A549 (cell line): ENCODE measurements at regions not wholly inside any gene's neighbourhood (a gene's known extent, or its start where the extent isn't known, plus 50 kb on each side); places are given as distances from the start of the nearest gene placed in this dataset.

Source experiments
- ATAC-seq, 2 experiments: fragments of 200-7000 bp in 1 of 2; fragments of >200 bp in 1 of 2; cut with Nextera tagmentation in 1 of 2; cut with Tn5 transposase in 1 of 2; 3 replicates each; pipeline versions ENCODE4 v1.8.0 to v1.9.1; 2018 to 2020; ENCODE audit warnings: mild to moderate bottlenecking in 1 of 2, moderate library complexity in 1 of 2
- CTCF ChIA-PET: fragments of 300-600 bp; sonication (Branson Sonifier 250); formaldehyde crosslinking; extraction: SDS; loops from one replicate; lab custom pipeline; 2021; ENCODE audit warnings: antibody characterized with exemption, inconsistent platforms; lab: Yijun Ruan, JAX
- POLR2A ChIA-PET: fragments of 350-600 bp; formaldehyde crosslinking; extraction: SDS; loops from one replicate; lab custom pipeline; 2021; ENCODE audit warnings: antibody characterized with exemption, inconsistent platforms; lab: Yijun Ruan, JAX
- DNase-seq, 2 experiments: peaks; one replicate each; pipeline versions ENCODE4 v3.0.0 to v3.0.0-alpha.2; 2011 to 2016; ENCODE audit warnings: low read depth in 1 of 2, low spot score in 1 of 2
- FAIRE-seq: peaks from 2 replicates; lab custom pipeline; 2011; peaks lifted over from hg19 to GRCh38; lab: Jason Lieb, UNC
- H3K27ac ChIP-seq, 2 experiments: fragments of >200 bp; sonication (Bioruptor Twin); formaldehyde crosslinking; 3 replicates each; pipeline ENCODE4 v1.5.1; 2016 to 2017
- H3K4me1 ChIP-seq: fragments of >200 bp; sonication (Bioruptor Twin); formaldehyde crosslinking; 3 replicates; pipeline ENCODE4 v1.6.1; 2016
- H3K4me2 ChIP-seq: fragments of >200 bp; sonication (Bioruptor Twin); formaldehyde crosslinking; 3 replicates; pipeline ENCODE4 v1.6.1; 2016
- H3K4me3 ChIP-seq: fragments of >200 bp; sonication (Bioruptor Twin); formaldehyde crosslinking; 3 replicates; pipeline ENCODE4 v1.5.1; 2016
- H3K9me3 ChIP-seq: fragments of >200 bp; sonication (Bioruptor Twin); formaldehyde crosslinking; 3 replicates; pipeline ENCODE4 v1.6.1; 2016
- BHLHE40 ChIP-seq: IDR thresholded peaks from 2 replicates; pipeline ENCODE4 v1.6.1; 2012; ENCODE audit warnings: low read depth, low read length, inconsistent platforms
- CBX8 ChIP-seq: fragments of 200-600 bp; sonication (generic); IDR thresholded peaks from 2 replicates; pipeline ENCODE4 v1.6.1; 2016
- CEBPB ChIP-seq, 2 experiments: fragments of >200 bp in 1 of 2; sonication (Bioruptor Twin) in 1 of 2; formaldehyde crosslinking in 1 of 2; IDR thresholded peaks; 2 replicates each; pipeline ENCODE4 v1.6.1; 2012 to 2016
- CHD2 ChIP-seq: fragments of 150-350 bp; IDR thresholded peaks from 2 replicates; pipeline ENCODE4 v1.6.1; 2014; ENCODE audit warnings: low read length; ENCODE audit not compliant: partially characterized antibody
- EHF ChIP-seq: fragments of 250-450 bp; sonication (Bioruptor Pico); IDR thresholded peaks from 2 replicates; pipeline ENCODE4 v1.5.0; 2020; ENCODE audit warnings: mild to moderate bottlenecking
- EHMT2 ChIP-seq: fragments of 200-600 bp; sonication (generic); IDR thresholded peaks from 2 replicates; pipeline ENCODE4 v1.6.1; 2016; ENCODE audit warnings: antibody characterized with exemption, low read depth, mild to moderate bottlenecking, moderate library complexity
- FOSL2 ChIP-seq, 2 experiments: fragments of 450-650 bp in 1 of 2; fragments of >200 bp in 1 of 2; sonication (Bioruptor Twin) in 1 of 2; formaldehyde crosslinking; IDR thresholded peaks; 2 replicates each; pipeline versions ENCODE4 v1.5.0 to v1.6.1; 2016 to 2020; ENCODE audit warnings: mild to moderate bottlenecking in 1 of 2, moderate library complexity in 1 of 2
- FOXS1 ChIP-seq: fragments of 250-450 bp; sonication (Bioruptor Pico); IDR thresholded peaks from 2 replicates; pipeline ENCODE4 v1.5.0; 2020; ENCODE audit warnings: mild to moderate bottlenecking, moderate library complexity
- HEYL ChIP-seq: fragments of 250-450 bp; sonication (Bioruptor Pico); IDR thresholded peaks from 2 replicates; pipeline ENCODE4 v1.8.0; 2021; ENCODE audit warnings: mild to moderate bottlenecking, moderate library complexity
- HOXB13 ChIP-seq: fragments of 250-450 bp; sonication (Bioruptor Pico); IDR thresholded peaks from 2 replicates; pipeline ENCODE4 v1.5.0; 2020; ENCODE audit warnings: low read depth, mild to moderate bottlenecking, moderate library complexity
- HOXB5 ChIP-seq: fragments of 250-450 bp; sonication (Bioruptor Pico); IDR thresholded peaks from 2 replicates; pipeline ENCODE4 v1.5.0; 2020; ENCODE audit warnings: mild to moderate bottlenecking, moderate library complexity
- NR3C1 ChIP-seq: fragments of >200 bp; sonication (Bioruptor Twin); formaldehyde crosslinking; IDR thresholded peaks from 3 replicates; pipeline ENCODE4 v1.6.1; 2017
- PHF8 ChIP-seq: fragments of 200-600 bp; sonication (generic); IDR thresholded peaks from 2 replicates; pipeline ENCODE4 v1.6.1; 2016; ENCODE audit warnings: low read depth, mild to moderate bottlenecking, antibody characterized with exemption, moderate library complexity, borderline replicate concordance
- POLR2A ChIP-seq: IDR thresholded peaks from 2 replicates; pipeline ENCODE4 v1.6.1; 2012; ENCODE audit warnings: mild to moderate bottlenecking, low read length
- POLR2AphosphoS2 ChIP-seq: conservative IDR thresholded peaks from 2 replicates; pipeline ENCODE4 v1.6.1; 2012; ENCODE audit warnings: low read length, improper control_type of control experiment, inconsistent platforms
- RAD21 ChIP-seq, 2 experiments: fragments of >200 bp in 1 of 2; sonication (Bioruptor Twin) in 1 of 2; formaldehyde crosslinking in 1 of 2; IDR thresholded peaks in 1 of 2; conservative IDR thresholded peaks in 1 of 2; 2 replicates in 1 of 2; 3 replicates in 1 of 2; pipeline ENCODE4 v1.6.1; 2012 to 2018; ENCODE audit warnings: inconsistent platforms in 1 of 2
- RNF2 ChIP-seq: fragments of 200-600 bp; sonication (generic); IDR thresholded peaks from 2 replicates; pipeline ENCODE4 v1.6.1; 2016; ENCODE audit warnings: low read depth, mild to moderate bottlenecking, antibody characterized with exemption, moderate library complexity, borderline replicate concordance
- TP53 ChIP-seq: fragments of 250-450 bp; sonication (Bioruptor Pico); IDR thresholded peaks from 2 replicates; pipeline ENCODE4 v1.5.0; 2021; ENCODE audit warnings: mild to moderate bottlenecking, moderate library complexity
- ZC3H11A ChIP-seq: fragments of 450-650 bp; IDR thresholded peaks from 2 replicates; pipeline ENCODE4 v1.6.1; 2014; ENCODE audit warnings: antibody characterized with exemption, mild to moderate bottlenecking
- ZNF302 ChIP-seq: fragments of 250-450 bp; sonication (Bioruptor Pico); IDR thresholded peaks from 2 replicates; pipeline ENCODE4 v1.9.0; 2021; ENCODE audit warnings: inconsistent platforms, mild to moderate bottlenecking, moderate library complexity
- WGBS: methylation state at CpG from one replicate; pipeline ENCODE4 v1.1.6; 2017; ENCODE audit errors: missing lambda C conversion rate; 5-methylcytosine and 5-hydroxymethylcytosine counted together
- TF ChIP-seq, protein P1 (sequence below): fragments of 250-450 bp; sonication (Bioruptor Pico); IDR thresholded peaks from 2 replicates; pipeline ENCODE4 v1.5.0; 2021; ENCODE audit warnings: mild to moderate bottlenecking, moderate library complexity, borderline replicate concordance
- TF ChIP-seq, protein P2 (sequence below): IDR thresholded peaks from 2 replicates; pipeline ENCODE4 v1.6.1; 2012
- TF ChIP-seq, protein P3 (sequence below): fragments of >200 bp; sonication (Bioruptor Twin); formaldehyde crosslinking; IDR thresholded peaks from 3 replicates; pipeline ENCODE4 v1.6.1; 2016
- TF ChIP-seq, protein P4 (sequence below): fragments of 450-650 bp; IDR thresholded peaks from 2 replicates; pipeline ENCODE4 v1.6.1; 2014; ENCODE audit warnings: antibody characterized with exemption
- TF ChIP-seq, protein P5 (sequence below): IDR thresholded peaks from 2 replicates; pipeline ENCODE4 v1.6.1; 2012
- TF ChIP-seq, protein P6 (sequence below): fragments of 250-450 bp; sonication (Bioruptor Pico); IDR thresholded peaks from 2 replicates; pipeline ENCODE4 v1.5.0; 2020; ENCODE audit warnings: low read depth, mild to moderate bottlenecking, moderate library complexity
- TF ChIP-seq, protein P7 (sequence below): fragments of 150-350 bp; IDR thresholded peaks from 2 replicates; pipeline ENCODE4 v1.6.1; 2014; ENCODE audit warnings: low read depth, mild to moderate bottlenecking, low read length
- TF ChIP-seq, protein P8 (sequence below): fragments of >200 bp; sonication (Bioruptor Twin); formaldehyde crosslinking; IDR thresholded peaks from 3 replicates; pipeline ENCODE4 v1.5.1; 2016

DNA sequence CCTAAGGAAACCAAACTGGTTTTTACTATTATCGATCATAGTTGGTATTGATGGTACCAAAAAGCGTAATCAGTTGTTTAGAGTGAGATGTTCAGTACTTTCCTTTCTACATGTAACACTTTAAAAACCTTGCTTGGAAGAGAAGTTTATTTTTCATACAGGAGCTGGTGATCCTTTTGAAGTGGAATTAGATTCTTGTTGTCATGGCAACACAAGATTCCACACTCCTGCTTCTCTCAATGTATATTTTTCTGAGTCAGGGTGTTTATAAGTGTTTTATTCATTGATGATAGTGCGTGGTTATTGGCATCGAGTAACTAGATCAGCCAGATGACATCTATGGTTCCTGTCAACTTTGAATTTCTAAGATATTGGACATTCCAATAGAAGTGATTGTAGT is 181.1 kb upstream of the CHD1 start (continued):
- TF ChIP-seq, protein P1, sequence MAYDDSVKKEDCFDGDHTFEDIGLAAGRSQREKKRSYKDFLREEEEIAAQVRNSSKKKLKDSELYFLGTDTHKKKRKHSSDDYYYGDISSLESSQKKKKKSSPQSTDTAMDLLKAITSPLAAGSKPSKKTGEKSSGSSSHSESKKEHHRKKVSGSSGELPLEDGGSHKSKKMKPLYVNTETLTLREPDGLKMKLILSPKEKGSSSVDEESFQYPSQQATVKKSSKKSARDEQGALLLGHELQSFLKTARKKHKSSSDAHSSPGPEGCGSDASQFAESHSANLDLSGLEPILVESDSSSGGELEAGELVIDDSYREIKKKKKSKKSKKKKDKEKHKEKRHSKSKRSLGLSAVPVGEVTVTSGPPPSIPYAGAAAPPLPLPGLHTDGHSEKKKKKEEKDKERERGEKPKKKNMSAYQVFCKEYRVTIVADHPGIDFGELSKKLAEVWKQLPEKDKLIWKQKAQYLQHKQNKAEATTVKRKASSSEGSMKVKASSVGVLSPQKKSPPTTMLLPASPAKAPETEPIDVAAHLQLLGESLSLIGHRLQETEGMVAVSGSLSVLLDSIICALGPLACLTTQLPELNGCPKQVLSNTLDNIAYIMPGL (CRISPR knock-in tag): no peak
- TF ChIP-seq HOXB5 (CRISPR knock-in tag) (no peak), CEBPB (IDR thresholded peaks at IDR 0.05) (no peak), TP53 (CRISPR knock-in tag) (no peak), HOXB13 (CRISPR knock-in tag) (no peak), NR3C1 (no peak), HEYL (CRISPR knock-in tag) (no peak)
- TF ChIP-seq, protein P2, sequence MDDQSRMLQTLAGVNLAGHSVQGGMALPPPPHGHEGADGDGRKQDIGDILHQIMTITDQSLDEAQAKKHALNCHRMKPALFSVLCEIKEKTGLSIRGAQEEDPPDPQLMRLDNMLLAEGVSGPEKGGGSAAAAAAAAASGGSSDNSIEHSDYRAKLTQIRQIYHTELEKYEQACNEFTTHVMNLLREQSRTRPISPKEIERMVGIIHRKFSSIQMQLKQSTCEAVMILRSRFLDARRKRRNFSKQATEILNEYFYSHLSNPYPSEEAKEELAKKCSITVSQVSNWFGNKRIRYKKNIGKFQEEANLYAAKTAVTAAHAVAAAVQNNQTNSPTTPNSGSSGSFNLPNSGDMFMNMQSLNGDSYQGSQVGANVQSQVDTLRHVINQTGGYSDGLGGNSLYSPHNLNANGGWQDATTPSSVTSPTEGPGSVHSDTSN: no peak
- TF ChIP-seq, protein P3, sequence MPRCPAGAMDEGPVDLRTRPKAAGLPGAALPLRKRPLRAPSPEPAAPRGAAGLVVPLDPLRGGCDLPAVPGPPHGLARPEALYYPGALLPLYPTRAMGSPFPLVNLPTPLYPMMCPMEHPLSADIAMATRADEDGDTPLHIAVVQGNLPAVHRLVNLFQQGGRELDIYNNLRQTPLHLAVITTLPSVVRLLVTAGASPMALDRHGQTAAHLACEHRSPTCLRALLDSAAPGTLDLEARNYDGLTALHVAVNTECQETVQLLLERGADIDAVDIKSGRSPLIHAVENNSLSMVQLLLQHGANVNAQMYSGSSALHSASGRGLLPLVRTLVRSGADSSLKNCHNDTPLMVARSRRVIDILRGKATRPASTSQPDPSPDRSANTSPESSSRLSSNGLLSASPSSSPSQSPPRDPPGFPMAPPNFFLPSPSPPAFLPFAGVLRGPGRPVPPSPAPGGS: no peak
- TF ChIP-seq, protein P4, sequence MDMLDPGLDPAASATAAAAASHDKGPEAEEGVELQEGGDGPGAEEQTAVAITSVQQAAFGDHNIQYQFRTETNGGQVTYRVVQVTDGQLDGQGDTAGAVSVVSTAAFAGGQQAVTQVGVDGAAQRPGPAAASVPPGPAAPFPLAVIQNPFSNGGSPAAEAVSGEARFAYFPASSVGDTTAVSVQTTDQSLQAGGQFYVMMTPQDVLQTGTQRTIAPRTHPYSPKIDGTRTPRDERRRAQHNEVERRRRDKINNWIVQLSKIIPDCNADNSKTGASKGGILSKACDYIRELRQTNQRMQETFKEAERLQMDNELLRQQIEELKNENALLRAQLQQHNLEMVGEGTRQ: no peak

DNA sequence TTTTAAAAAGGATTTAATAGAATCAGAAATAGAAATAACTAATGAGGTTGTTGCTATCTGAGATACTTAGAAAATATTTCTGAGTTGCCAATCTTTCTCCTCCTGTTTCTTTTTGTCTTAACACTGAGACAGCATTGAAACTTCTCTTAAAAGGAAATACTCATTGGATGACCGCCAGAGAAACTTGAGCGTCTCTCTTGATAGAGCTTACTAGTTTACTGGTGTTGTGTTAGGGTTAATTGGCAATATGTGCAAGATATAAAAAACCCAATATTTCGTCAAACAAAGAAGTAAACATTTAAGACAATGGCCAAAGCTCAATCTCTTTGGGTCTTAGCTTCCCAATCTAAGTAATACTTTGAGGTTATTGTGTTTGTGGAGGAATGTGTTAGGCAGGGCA is 176.4 kb upstream of the CHD1 start:
- ChIA-PET CTCF (interaction anchor here (0.6 to 1.6 kb wide), 6 partner anchors 10 to 1745 kb away, joined by 3 to 4 read pairs (median 4); no protein-coding TSS in a partner anchor), POLR2A (no interaction called here)
- ATAC-seq: no peak
- 24% methylated on average over 3 of the region's 3 CpGs for WGBS
- FAIRE-seq: no peak
- H3K4me1 ChIP-seq: no peaks in the 10 kb centered on the region
- H3K4me2 ChIP-seq: no peak overlapping the region
- no peak overlapping the region for H3K4me3 ChIP-seq
- no peak for DNase-seq
- no peak overlapping the region for H3K27ac ChIP-seq
- TF ChIP-seq POLR2A (no peak), FOSL2 (IDR thresholded peaks at IDR 0.05) (no peak), FOSL2 (CRISPR knock-in tag; IDR thresholded peaks at IDR 0.05) (no peak), RAD21 (conservative IDR thresholded peaks at IDR 0.05 in 1 of 2, IDR thresholded peaks at IDR 0.05 in 1 of 2) (no peak), EHF (CRISPR knock-in tag) (no peak), EHMT2 (no peak), RNF2 (no peak), ZNF302 (CRISPR knock-in tag) (no peak), CHD2 (no peak), FOXS1 (no peak), CEBPB (IDR thresholded peaks at IDR 0.05) (no peak), ZC3H11A (no peak), HOXB13 (CRISPR knock-in tag) (no peak), BHLHE40 (no peak), CBX8 (no peak), POLR2AphosphoS2 (no peak), PHF8 (no peak)
- TF ChIP-seq, protein P5, sequence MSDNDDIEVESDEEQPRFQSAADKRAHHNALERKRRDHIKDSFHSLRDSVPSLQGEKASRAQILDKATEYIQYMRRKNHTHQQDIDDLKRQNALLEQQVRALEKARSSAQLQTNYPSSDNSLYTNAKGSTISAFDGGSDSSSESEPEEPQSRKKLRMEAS: no peak
- TF ChIP-seq, protein P6, sequence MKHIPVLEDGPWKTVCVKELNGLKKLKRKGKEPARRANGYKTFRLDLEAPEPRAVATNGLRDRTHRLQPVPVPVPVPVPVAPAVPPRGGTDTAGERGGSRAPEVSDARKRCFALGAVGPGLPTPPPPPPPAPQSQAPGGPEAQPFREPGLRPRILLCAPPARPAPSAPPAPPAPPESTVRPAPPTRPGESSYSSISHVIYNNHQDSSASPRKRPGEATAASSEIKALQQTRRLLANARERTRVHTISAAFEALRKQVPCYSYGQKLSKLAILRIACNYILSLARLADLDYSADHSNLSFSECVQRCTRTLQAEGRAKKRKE (CRISPR knock-in tag): no peak
- TF ChIP-seq, protein P7, sequence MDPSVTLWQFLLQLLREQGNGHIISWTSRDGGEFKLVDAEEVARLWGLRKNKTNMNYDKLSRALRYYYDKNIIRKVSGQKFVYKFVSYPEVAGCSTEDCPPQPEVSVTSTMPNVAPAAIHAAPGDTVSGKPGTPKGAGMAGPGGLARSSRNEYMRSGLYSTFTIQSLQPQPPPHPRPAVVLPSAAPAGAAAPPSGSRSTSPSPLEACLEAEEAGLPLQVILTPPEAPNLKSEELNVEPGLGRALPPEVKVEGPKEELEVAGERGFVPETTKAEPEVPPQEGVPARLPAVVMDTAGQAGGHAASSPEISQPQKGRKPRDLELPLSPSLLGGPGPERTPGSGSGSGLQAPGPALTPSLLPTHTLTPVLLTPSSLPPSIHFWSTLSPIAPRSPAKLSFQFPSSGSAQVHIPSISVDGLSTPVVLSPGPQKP: no peak
- TF ChIP-seq, protein P8, sequence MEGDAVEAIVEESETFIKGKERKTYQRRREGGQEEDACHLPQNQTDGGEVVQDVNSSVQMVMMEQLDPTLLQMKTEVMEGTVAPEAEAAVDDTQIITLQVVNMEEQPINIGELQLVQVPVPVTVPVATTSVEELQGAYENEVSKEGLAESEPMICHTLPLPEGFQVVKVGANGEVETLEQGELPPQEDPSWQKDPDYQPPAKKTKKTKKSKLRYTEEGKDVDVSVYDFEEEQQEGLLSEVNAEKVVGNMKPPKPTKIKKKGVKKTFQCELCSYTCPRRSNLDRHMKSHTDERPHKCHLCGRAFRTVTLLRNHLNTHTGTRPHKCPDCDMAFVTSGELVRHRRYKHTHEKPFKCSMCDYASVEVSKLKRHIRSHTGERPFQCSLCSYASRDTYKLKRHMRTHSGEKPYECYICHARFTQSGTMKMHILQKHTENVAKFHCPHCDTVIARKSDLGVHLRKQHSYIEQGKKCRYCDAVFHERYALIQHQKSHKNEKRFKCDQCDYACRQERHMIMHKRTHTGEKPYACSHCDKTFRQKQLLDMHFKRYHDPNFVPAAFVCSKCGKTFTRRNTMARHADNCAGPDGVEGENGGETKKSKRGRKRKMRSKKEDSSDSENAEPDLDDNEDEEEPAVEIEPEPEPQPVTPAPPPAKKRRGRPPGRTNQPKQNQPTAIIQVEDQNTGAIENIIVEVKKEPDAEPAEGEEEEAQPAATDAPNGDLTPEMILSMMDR: no peak
- no peaks in the 10 kb centered on the region for H3K9me3 ChIP-seq
